Astrocyte (in vitro differentiated cells and primary cell): ENCODE measurements at regions not wholly inside any gene's neighbourhood (a gene's known extent, or its start where the extent isn't known, plus 50 kb on each side); places are given as distances from the start of the nearest gene placed in this dataset.

ENCODE experiments used
- DNase-seq: peaks from one replicate; pipeline ENCODE4 v3.0.0-alpha.2; 2010; ENCODE audit warnings: low read depth
- FAIRE-seq: peaks from 2 replicates; lab custom pipeline; 2011; peaks lifted over from hg19 to GRCh38; lab: Jason Lieb, UNC
- H2AFZ ChIP-seq: 2 replicates; pipeline ENCODE4 v1.6.0; 2012; ENCODE audit warnings: low read depth, low read length, inconsistent platforms
- H3K27ac ChIP-seq: 2 replicates; pipeline ENCODE4 v1.5.1; 2011; ENCODE audit warnings: low read depth, low read length, inconsistent platforms
- H3K27me3 ChIP-seq: 2 replicates; pipeline ENCODE4 v1.6.0; 2011; ENCODE audit warnings: low read length, inconsistent platforms; ENCODE audit not compliant: insufficient read depth
- H3K36me3 ChIP-seq: 2 replicates; pipeline ENCODE4 v1.5.1; 2011; ENCODE audit warnings: low read length, inconsistent platforms; ENCODE audit not compliant: insufficient read depth
- H3K4me1 ChIP-seq: 2 replicates; pipeline ENCODE4 v1.5.1; 2011; ENCODE audit warnings: low read length, inconsistent platforms; ENCODE audit not compliant: insufficient read depth
- H3K4me2 ChIP-seq: 2 replicates; pipeline ENCODE4 v1.6.0; 2012; ENCODE audit warnings: low read length, inconsistent platforms
- H3K4me3 ChIP-seq: 2 replicates; pipeline ENCODE4 v1.5.1; 2011; ENCODE audit warnings: low read depth, mild to moderate bottlenecking, low read length, inconsistent platforms; ENCODE audit not compliant: insufficient read depth
- H3K79me2 ChIP-seq: 2 replicates; pipeline ENCODE4 v1.6.0; 2012; ENCODE audit warnings: mild to moderate bottlenecking, low read length, inconsistent platforms; ENCODE audit not compliant: insufficient read depth
- H3K9ac ChIP-seq: 2 replicates; pipeline ENCODE4 v1.6.0; 2012; ENCODE audit warnings: mild to moderate bottlenecking, low read length, inconsistent platforms
- H3K9me3 ChIP-seq: 2 replicates; pipeline ENCODE4 v1.5.1; 2012; ENCODE audit warnings: low read depth, mild to moderate bottlenecking, low read length, inconsistent platforms; ENCODE audit not compliant: insufficient read depth
- H4K20me1 ChIP-seq: 2 replicates; pipeline ENCODE4 v1.6.0; 2012; ENCODE audit warnings: low read length, inconsistent platforms; ENCODE audit not compliant: insufficient read depth
- H3K27ac Mint-ChIP-seq: one replicate; pipeline ENCODE4 v1.8.0; 2021; ENCODE audit warnings: mild to moderate bottlenecking, mixed read lengths; ENCODE audit not compliant: unreplicated experiment
- H3K27me3 Mint-ChIP-seq: one replicate; pipeline ENCODE4 v1.8.0; 2021; ENCODE audit warnings: low read depth, mixed read lengths; ENCODE audit not compliant: unreplicated experiment
- H3K36me3 Mint-ChIP-seq: one replicate; pipeline ENCODE4 v1.8.0; 2021; ENCODE audit warnings: low read depth, mixed read lengths; ENCODE audit not compliant: unreplicated experiment
- H3K4me1 Mint-ChIP-seq: one replicate; pipeline ENCODE4 v1.8.0; 2021; ENCODE audit warnings: low read depth, mixed read lengths; ENCODE audit not compliant: unreplicated experiment
- H3K4me3 Mint-ChIP-seq: one replicate; pipeline ENCODE4 v1.8.0; 2021; ENCODE audit warnings: mild to moderate bottlenecking, moderate library complexity, mixed read lengths; ENCODE audit not compliant: unreplicated experiment
- H3K9me3 Mint-ChIP-seq: one replicate; pipeline ENCODE4 v1.8.0; 2021; ENCODE audit warnings: mild to moderate bottlenecking, mixed read lengths; ENCODE audit not compliant: unreplicated experiment
- EZH2 ChIP-seq: IDR thresholded peaks from 2 replicates; pipeline ENCODE4 v1.6.1; 2012; ENCODE audit warnings: mild to moderate bottlenecking, low read length, inconsistent platforms; ENCODE audit not compliant: insufficient read depth
- TF ChIP-seq, protein P1 (sequence below): IDR thresholded peaks from 2 replicates; pipeline ENCODE4 v1.5.1; 2011; ENCODE audit warnings: low read depth, mild to moderate bottlenecking, inconsistent platforms, low read length, moderate library complexity; ENCODE audit not compliant: insufficient read depth

DNA sequence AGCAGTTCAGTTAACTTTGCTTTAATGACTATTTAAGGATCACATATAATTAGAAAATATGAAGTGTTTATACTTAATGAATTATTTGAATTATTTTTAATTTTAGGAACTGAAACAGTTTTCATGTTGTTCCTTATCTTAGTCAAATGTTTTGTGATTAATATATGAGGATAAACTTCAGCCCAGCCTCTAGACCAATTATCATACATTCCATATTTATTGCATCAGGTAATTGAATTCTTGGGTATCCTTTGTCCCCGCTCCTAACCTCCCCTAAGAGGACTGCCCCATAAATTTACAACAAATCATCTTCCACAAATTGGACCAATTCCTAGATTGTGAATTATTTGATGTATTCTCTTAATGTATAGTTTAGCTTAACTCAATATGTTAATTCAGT, 74.8 kb downstream of the ZNF622 start:
- Histone ChIP-seq H2AFZ (no peak overlapping the region), H3K4me1 (no peaks in the 10 kb centered on the region), H3K79me2 (no peaks in the 10 kb centered on the region), H3K36me3 (no peaks in the 10 kb centered on the region), H3K27me3 (no peaks in the 10 kb centered on the region), H3K9me3 (no peaks in the 10 kb centered on the region), H3K9ac (no peak overlapping the region), H3K4me3 (no peak overlapping the region), H3K4me2 (no peak overlapping the region), H3K27ac (no peak overlapping the region), H4K20me1 (no peaks in the 10 kb centered on the region)
- Mint-ChIP-seq H3K27me3 (peaks cover 3% of the 10 kb centered on the region), H3K4me1 (no peaks in the 10 kb centered on the region), H3K27ac (no peak overlapping the region), H3K4me3 (no peak overlapping the region), H3K9me3 (no peaks in the 10 kb centered on the region), H3K36me3 (no peaks in the 10 kb centered on the region)
- DNase-seq (no peak), FAIRE-seq (no peak)
- TF ChIP-seq, protein P1, sequence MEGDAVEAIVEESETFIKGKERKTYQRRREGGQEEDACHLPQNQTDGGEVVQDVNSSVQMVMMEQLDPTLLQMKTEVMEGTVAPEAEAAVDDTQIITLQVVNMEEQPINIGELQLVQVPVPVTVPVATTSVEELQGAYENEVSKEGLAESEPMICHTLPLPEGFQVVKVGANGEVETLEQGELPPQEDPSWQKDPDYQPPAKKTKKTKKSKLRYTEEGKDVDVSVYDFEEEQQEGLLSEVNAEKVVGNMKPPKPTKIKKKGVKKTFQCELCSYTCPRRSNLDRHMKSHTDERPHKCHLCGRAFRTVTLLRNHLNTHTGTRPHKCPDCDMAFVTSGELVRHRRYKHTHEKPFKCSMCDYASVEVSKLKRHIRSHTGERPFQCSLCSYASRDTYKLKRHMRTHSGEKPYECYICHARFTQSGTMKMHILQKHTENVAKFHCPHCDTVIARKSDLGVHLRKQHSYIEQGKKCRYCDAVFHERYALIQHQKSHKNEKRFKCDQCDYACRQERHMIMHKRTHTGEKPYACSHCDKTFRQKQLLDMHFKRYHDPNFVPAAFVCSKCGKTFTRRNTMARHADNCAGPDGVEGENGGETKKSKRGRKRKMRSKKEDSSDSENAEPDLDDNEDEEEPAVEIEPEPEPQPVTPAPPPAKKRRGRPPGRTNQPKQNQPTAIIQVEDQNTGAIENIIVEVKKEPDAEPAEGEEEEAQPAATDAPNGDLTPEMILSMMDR, result no peak
- no peak for TF ChIP-seq EZH2

DNA sequence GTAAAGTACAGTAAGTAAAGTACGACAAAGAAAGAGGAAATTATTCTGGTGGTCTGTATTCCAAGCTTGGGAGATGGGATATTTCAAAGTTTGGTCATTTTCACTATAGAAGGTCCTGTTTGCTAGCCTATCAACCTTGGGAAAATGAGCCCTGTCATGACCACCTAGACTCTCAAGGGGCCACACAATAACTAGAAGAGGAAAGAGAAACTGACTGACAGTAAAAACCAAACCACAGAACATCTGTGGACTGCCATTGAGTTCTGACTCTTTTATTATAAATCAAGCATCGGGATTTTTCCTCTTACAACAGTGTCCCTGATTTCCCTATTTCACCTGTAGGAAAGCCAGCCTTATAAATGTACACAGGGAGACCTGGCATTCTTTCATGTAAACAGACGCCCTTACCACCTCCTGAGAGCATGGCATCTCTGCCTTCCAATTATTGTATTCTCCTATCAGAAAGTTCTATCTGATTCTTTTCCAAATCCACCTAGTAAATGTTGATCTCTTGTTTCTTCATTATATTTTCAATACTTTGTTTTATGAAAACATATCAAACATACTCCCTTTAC, 80.0 kb downstream of the ZNF622 start:
- Mint-ChIP-seq H3K4me1 (no peaks in the 10 kb centered on the region), H3K4me3 (no peak overlapping the region), H3K27me3 (peaks cover 3% of the 10 kb centered on the region), H3K9me3 (peaks cover 1% of the 10 kb centered on the region), H3K36me3 (no peaks in the 10 kb centered on the region), H3K27ac (no peak overlapping the region)
- FAIRE-seq (no peak), DNase-seq (no peak)
- TF ChIP-seq EZH2, result no peak
- TF ChIP-seq, protein P1, result no peak
- Histone ChIP-seq H4K20me1 (no peaks in the 10 kb centered on the region), H3K79me2 (no peaks in the 10 kb centered on the region), H3K4me2 (no peak overlapping the region), H3K4me1 (no peaks in the 10 kb centered on the region), H3K4me3 (no peak overlapping the region), H3K9me3 (no peaks in the 10 kb centered on the region), H2AFZ (no peak overlapping the region), H3K36me3 (no peaks in the 10 kb centered on the region), H3K9ac (no peak overlapping the region), H3K27me3 (no peaks in the 10 kb centered on the region), H3K27ac (no peak overlapping the region)

DNA sequence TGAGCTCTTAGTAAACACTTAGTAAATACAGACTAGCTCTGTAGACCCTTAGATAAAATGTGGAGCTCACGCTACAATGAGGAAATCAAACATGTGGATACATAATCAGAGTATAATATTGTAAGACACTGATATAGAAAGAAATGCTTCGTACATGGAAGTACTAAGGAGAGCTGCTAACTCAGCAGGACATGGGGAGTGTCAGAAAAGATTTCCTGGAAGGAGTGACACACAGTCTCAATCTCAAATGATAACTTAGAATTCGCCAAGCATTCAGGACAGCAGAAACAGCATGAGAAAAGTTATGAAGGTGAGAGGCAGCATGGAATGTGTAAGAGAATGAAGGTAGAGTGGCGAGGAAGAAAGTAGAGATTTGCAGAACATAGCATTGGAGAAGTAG, 80.8 kb downstream of the ZNF622 start:
- Histone ChIP-seq H3K9me3 (no peaks in the 10 kb centered on the region), H3K4me2 (no peak overlapping the region), H3K27me3 (no peaks in the 10 kb centered on the region), H3K9ac (no peak overlapping the region), H3K36me3 (no peaks in the 10 kb centered on the region), H2AFZ (no peak overlapping the region), H4K20me1 (no peaks in the 10 kb centered on the region), H3K27ac (no peak overlapping the region), H3K4me3 (no peak overlapping the region), H3K4me1 (no peaks in the 10 kb centered on the region), H3K79me2 (no peaks in the 10 kb centered on the region)
- DNase-seq (no peak), FAIRE-seq (no peak)
- Mint-ChIP-seq H3K27ac (no peak overlapping the region), H3K9me3 (peaks cover 1% of the 10 kb centered on the region), H3K27me3 (peaks cover 3% of the 10 kb centered on the region), H3K36me3 (no peaks in the 10 kb centered on the region), H3K4me1 (no peaks in the 10 kb centered on the region), H3K4me3 (no peak overlapping the region)
- TF ChIP-seq EZH2, result no peak
- TF ChIP-seq, protein P1, result no peak
